Esophagus squamous epithelium (tissue), 5 donors: ENCODE measurements at regions not wholly inside any gene's neighbourhood (a gene's known extent, or its start where the extent isn't known, plus 50 kb on each side); places are given as distances from the start of the nearest gene placed in this dataset.

ENCODE experiments used
- DNase-seq: peaks from one replicate; lab custom pipeline; 2025; lab: John Stamatoyannopoulos, UW
- H3K27ac ChIP-seq, 4 donors: fragments of 200-600 bp; sonication (generic); one replicate each; pipeline ENCODE4 v1.5.1; 2016 to 2019; ENCODE audit warnings: mild to moderate bottlenecking in 1 of 4
- H3K27me3 ChIP-seq, 4 donors: fragments of 200-600 bp; sonication (generic); 1 replicate in 3 of 4; 2 replicates in 1 of 4; pipeline versions ENCODE4 v1.5.1 to v1.6.0; 2017 to 2021; ENCODE audit warnings: antibody characterized with exemption in 1 of 4
- H3K36me3 ChIP-seq, 3 donors: fragments of 200-600 bp; sonication (generic); one replicate each; pipeline ENCODE4 v1.5.1; 2016 to 2019
- H3K4me1 ChIP-seq, 3 donors: fragments of 200-600 bp; sonication (generic); one replicate each; pipeline ENCODE4 v1.5.1; 2017 to 2019
- H3K4me3 ChIP-seq, 4 donors: fragments of 200-600 bp; sonication (generic); 1 replicate in 3 of 4; 2 replicates in 1 of 4; pipeline ENCODE4 v1.5.1; 2016 to 2019; ENCODE audit warnings: mild to moderate bottlenecking in 2 of 4, moderate library complexity in 1 of 4
- H3K9me3 ChIP-seq, 3 donors: fragments of 200-600 bp; sonication (generic); one replicate each; pipeline ENCODE4 v1.5.1; 2016 to 2019
- CTCF ChIP-seq, 6 experiments: fragments of 450-650 bp in 4 of 6; fragments of 200-600 bp in 2 of 6; sonication (generic) in 2 of 6; IDR thresholded peaks; one replicate each; pipeline ENCODE4 v1.5.1; 2016 to 2019; ENCODE audit warnings: antibody characterized with exemption in 6 of 6, mild to moderate bottlenecking in 4 of 6, moderate library complexity in 4 of 6
- POLR2A ChIP-seq, 4 donors: fragments of 450-650 bp; IDR thresholded peaks; one replicate each; pipeline ENCODE4 v1.6.1; 2017; ENCODE audit warnings: antibody characterized with exemption in 4 of 4, mild to moderate bottlenecking in 4 of 4, moderate library complexity in 3 of 4
- WGBS, 2 donors: methylation state at CpG; one replicate each; pipeline ENCODE4 v1.1.5; 2018; 5-methylcytosine and 5-hydroxymethylcytosine counted together
- intact Hi-C: fragments of 100-400 bp; cut with DNase I; formaldehyde crosslinking; loops from one replicate; pipeline ENCODE4 v1.15.0; 2022
- donor health status: DM: yes; HTN: yes; CAD: no.

DNA sequence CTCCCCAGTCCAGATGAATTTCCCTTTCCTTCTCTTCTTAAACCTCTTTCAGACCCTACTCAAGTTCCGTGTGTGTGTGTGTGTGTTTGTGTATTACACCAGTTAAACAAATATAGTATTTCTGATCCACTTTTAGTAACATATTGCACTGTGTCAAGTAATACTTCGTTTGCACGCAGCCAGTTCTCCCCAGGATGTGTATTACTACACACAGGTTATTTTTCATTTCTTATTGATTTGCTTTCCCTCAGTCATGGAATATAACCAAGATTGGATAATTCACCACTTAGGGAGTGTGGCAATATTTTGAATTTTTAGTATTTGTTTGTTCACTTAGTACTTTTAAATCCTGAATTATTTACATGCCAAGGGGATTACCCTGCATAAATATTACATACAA is 667.0 kb downstream of the NR2F2 start:
- intact Hi-C loops = no loop called here
- H3K4me1 ChIP-seq = no peaks in the 10 kb centered on the region
- H3K36me3 ChIP-seq = no peaks in the 10 kb centered on the region
- H3K4me3 ChIP-seq = no peak overlapping the region
- no peak for DNase-seq
- TF ChIP-seq CTCF (IDR thresholded peaks at IDR 0.05) (no peak), POLR2A (IDR thresholded peaks at IDR 0.05) (no peak)
- H3K27me3 ChIP-seq = no peaks in the 10 kb centered on the region
- no peak overlapping the region for H3K27ac ChIP-seq
- WGBS, 2 donors = 38% methylated on average over 3 of the region's 3 CpGs
- peaks cover 0 to 4% (median 0%) of the 10 kb centered on the region in 3 donors for H3K9me3 ChIP-seq

GRCh38 chr15:97009031-97009431 is 678.5 kb downstream of the NR2F2 start:
- H3K27ac ChIP-seq = no peak overlapping the region
- no peaks in the 10 kb centered on the region for H3K27me3 ChIP-seq
- no peak for DNase-seq
- intact Hi-C loops = no loop called here
- WGBS, 2 donors = 40 to 48% methylated on average over 6 of the region's 6 CpGs
- H3K36me3 ChIP-seq = no peaks in the 10 kb centered on the region
- no peak overlapping the region for H3K4me3 ChIP-seq
- H3K4me1 ChIP-seq = no peaks in the 10 kb centered on the region
- no peak for TF ChIP-seq POLR2A (IDR thresholded peaks at IDR 0.05)
- TF ChIP-seq CTCF (IDR thresholded peaks at IDR 0.05) = no peak
- H3K9me3 ChIP-seq = no peaks in the 10 kb centered on the region

GRCh38 chr15:97012986-97013385 is 682.5 kb downstream of the NR2F2 start:
- no peak overlapping the region for H3K27ac ChIP-seq
- DNase-seq = no peak
- no peaks in the 10 kb centered on the region for H3K9me3 ChIP-seq
- no peak overlapping the region for H3K4me3 ChIP-seq
- intact Hi-C loops = no loop called here
- no peak for TF ChIP-seq POLR2A (IDR thresholded peaks at IDR 0.05)
- TF ChIP-seq CTCF (IDR thresholded peaks at IDR 0.05) = no peak
- H3K27me3 ChIP-seq = no peaks in the 10 kb centered on the region
- no peaks in the 10 kb centered on the region for H3K4me1 ChIP-seq
- WGBS, 2 donors = 62 to 70% methylated on average over 6 of the region's 6 CpGs
- H3K36me3 ChIP-seq = no peaks in the 10 kb centered on the region

DNA sequence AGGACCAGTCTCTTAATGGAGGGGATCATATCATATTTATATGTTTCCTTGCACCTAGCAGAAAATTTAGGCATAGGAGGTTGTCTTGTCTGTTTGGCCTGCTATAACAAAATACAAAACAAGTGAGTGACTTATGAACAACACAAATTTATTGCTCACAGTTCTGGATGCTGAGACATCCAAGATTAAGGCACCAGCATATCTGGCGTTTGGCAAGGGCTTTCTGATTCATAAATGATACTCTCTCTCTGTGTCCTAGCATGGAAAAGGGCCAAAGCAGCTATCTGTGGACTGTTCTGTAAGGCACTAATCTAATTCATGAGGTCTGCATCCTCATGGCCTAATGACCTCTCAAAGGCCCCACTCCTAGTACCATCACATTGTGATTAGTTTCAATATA is 683.0 kb downstream of the NR2F2 start:
- TF ChIP-seq POLR2A (IDR thresholded peaks at IDR 0.05) (no peak), CTCF (IDR thresholded peaks at IDR 0.05) (no peak)
- Histone ChIP-seq H3K27me3 (no peaks in the 10 kb centered on the region), H3K27ac (no peak overlapping the region), H3K4me1 (no peaks in the 10 kb centered on the region), H3K4me3 (no peak overlapping the region), H3K36me3 (no peaks in the 10 kb centered on the region), H3K9me3 (no peaks in the 10 kb centered on the region)
- intact Hi-C loops = no loop called here
- 38 to 70% methylated on average over 1 of the region's 1 CpG for WGBS, 2 donors
- DNase-seq = no peak

GRCh38 chr15:97014001-97014400 is 683.5 kb downstream of the NR2F2 start:
- Histone ChIP-seq H3K4me3 (no peak overlapping the region), H3K27me3 (no peaks in the 10 kb centered on the region), H3K36me3 (no peaks in the 10 kb centered on the region), H3K4me1 (no peaks in the 10 kb centered on the region), H3K9me3 (no peaks in the 10 kb centered on the region), H3K27ac (no peak overlapping the region)
- TF ChIP-seq POLR2A (IDR thresholded peaks at IDR 0.05) (no peak), CTCF (IDR thresholded peaks at IDR 0.05) (no peak)
- intact Hi-C loops = no loop called here
- no peak for DNase-seq
- 26 to 37% methylated on average over 2 of the region's 2 CpGs for WGBS, 2 donors
